Smooth muscle cell (in vitro differentiated cells): ENCODE measurements at regions not wholly inside any gene's neighbourhood (a gene's known extent, or its start where the extent isn't known, plus 50 kb on each side); places are given as distances from the start of the nearest gene placed in this dataset.

Source experiments
- DNase-seq: peaks from one replicate; lab custom pipeline; 2025; ENCODE audit not compliant: unreplicated experiment; lab: John Stamatoyannopoulos, UW
- H2AFZ ChIP-seq: fragments of 200-600 bp; sonication (generic); 2 replicates; pipeline ENCODE4 v1.6.0; 2016; ENCODE audit warnings: antibody characterized with exemption, low read depth, mild to moderate bottlenecking
- H3F3A ChIP-seq: fragments of 200-600 bp; sonication (generic); 2 replicates; pipeline ENCODE4 v1.6.0; 2017; ENCODE audit warnings: antibody characterized with exemption, low read depth
- H3K27ac ChIP-seq: fragments of 200-600 bp; sonication (generic); 2 replicates; pipeline ENCODE4 v1.5.1; 2016; ENCODE audit warnings: low read depth, mild to moderate bottlenecking
- H3K27me3 ChIP-seq: fragments of 200-600 bp; sonication (generic); 2 replicates; pipeline ENCODE4 v1.6.1; 2016; ENCODE audit warnings: low read depth, mild to moderate bottlenecking
- H3K36me3 ChIP-seq: fragments of 200-600 bp; sonication (generic); 2 replicates; pipeline ENCODE4 v1.5.1; 2016; ENCODE audit warnings: low read depth
- H3K4me1 ChIP-seq: fragments of 200-600 bp; sonication (generic); 2 replicates; pipeline ENCODE4 v1.5.1; 2016; ENCODE audit warnings: low read depth
- H3K4me2 ChIP-seq: fragments of 200-600 bp; sonication (generic); 2 replicates; pipeline ENCODE4 v1.6.0; 2016; ENCODE audit warnings: mild to moderate bottlenecking
- H3K4me3 ChIP-seq: fragments of 200-600 bp; sonication (generic); 2 replicates; pipeline ENCODE4 v1.5.1; 2016; ENCODE audit warnings: mild to moderate bottlenecking
- H3K79me2 ChIP-seq: fragments of 200-600 bp; sonication (generic); 2 replicates; pipeline ENCODE4 v1.6.0; 2016; ENCODE audit warnings: low read depth, mild to moderate bottlenecking
- H3K9ac ChIP-seq: fragments of 200-600 bp; sonication (generic); 2 replicates; pipeline ENCODE4 v1.6.0; 2016; ENCODE audit warnings: low read depth
- H3K9me3 ChIP-seq: fragments of 200-600 bp; sonication (generic); replicated peaks from 2 replicates; pipeline ENCODE4 v1.5.1; 2016; ENCODE audit warnings: low read depth
- H4K20me1 ChIP-seq: fragments of 200-600 bp; sonication (generic); 2 replicates; pipeline ENCODE4 v1.6.0; 2016; ENCODE audit warnings: low read depth
- WGBS: methylation state at CpG from one replicate; pipeline ENCODE4 v1.1.7; 2016; ENCODE audit warnings: low lambda C conversion rate; 5-methylcytosine and 5-hydroxymethylcytosine counted together
- TF ChIP-seq, protein P1 (sequence below): fragments of 200-600 bp; sonication (generic); IDR thresholded peaks from 2 replicates; pipeline ENCODE4 v1.5.1; 2017; ENCODE audit warnings: borderline replicate concordance, mild to moderate bottlenecking, antibody characterized with exemption; ENCODE audit not compliant: insufficient read depth, poor library complexity, severe bottlenecking

DNA sequence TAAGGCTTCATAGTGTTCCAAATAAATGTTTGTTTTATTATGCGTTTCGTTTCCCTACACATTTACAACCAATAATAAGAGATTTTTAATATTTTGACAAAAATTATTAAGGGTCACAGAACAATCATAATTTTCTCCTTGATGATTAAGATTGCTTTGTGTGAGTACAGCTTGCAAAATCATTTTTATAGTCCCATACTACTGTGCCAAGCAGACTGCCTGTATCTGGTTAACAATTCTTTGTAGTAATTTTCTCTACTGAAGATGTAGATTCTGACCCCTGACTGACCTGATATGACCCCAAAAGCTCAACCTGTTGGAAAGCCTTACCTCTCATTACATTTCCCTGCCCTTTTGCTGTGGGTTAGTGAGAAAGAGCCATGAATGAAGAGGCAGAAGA, 311.9 kb upstream of the PIK3R1 start:
- no peak overlapping the region for H3K4me2 ChIP-seq
- no peaks in the 10 kb centered on the region for H3K9me3 ChIP-seq
- WGBS: 99% methylated on average over 2 of the region's 2 CpGs

DNA sequence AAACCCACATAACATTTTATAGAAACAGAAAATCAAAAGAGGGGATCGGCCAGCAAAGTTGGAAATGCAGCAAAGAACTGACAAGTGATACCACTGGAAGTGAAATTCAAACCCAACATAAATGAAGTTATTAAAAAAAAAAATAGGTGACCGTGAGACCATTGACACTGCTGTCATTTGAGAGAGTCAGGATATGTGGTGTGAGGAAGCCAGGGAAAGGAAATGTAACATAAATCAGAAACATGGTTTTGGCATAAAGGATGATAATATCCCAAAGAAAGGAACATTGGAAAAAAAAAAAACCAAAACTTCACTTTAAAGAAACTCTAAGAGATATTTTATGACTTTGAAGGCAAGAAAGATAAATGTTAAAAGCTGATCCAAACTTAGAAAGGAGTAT, 312.4 kb upstream of the PIK3R1 start:
- H3F3A ChIP-seq: no peaks in the 10 kb centered on the region
- H2AFZ ChIP-seq: no peak overlapping the region
- TF ChIP-seq, protein P1, sequence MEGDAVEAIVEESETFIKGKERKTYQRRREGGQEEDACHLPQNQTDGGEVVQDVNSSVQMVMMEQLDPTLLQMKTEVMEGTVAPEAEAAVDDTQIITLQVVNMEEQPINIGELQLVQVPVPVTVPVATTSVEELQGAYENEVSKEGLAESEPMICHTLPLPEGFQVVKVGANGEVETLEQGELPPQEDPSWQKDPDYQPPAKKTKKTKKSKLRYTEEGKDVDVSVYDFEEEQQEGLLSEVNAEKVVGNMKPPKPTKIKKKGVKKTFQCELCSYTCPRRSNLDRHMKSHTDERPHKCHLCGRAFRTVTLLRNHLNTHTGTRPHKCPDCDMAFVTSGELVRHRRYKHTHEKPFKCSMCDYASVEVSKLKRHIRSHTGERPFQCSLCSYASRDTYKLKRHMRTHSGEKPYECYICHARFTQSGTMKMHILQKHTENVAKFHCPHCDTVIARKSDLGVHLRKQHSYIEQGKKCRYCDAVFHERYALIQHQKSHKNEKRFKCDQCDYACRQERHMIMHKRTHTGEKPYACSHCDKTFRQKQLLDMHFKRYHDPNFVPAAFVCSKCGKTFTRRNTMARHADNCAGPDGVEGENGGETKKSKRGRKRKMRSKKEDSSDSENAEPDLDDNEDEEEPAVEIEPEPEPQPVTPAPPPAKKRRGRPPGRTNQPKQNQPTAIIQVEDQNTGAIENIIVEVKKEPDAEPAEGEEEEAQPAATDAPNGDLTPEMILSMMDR: no peak
- no peaks in the 10 kb centered on the region for H3K79me2 ChIP-seq
- no peaks in the 10 kb centered on the region for H3K27me3 ChIP-seq
- H3K9ac ChIP-seq: no peak overlapping the region
- H4K20me1 ChIP-seq: no peaks in the 10 kb centered on the region
- no peak overlapping the region for H3K4me3 ChIP-seq
- DNase-seq: no peak
- H3K36me3 ChIP-seq: no peaks in the 10 kb centered on the region
- H3K4me1 ChIP-seq: no peaks in the 10 kb centered on the region
- no peaks in the 10 kb centered on the region for H3K9me3 ChIP-seq
- no peak overlapping the region for H3K4me2 ChIP-seq
- no peak overlapping the region for H3K27ac ChIP-seq
- WGBS: 94% methylated on average over 2 of the region's 2 CpGs

More for the DNA sequence above, 311.9 kb upstream of the PIK3R1 start:
- Histone ChIP-seq H2AFZ (no peak overlapping the region), H4K20me1 (no peaks in the 10 kb centered on the region), H3K27me3 (no peaks in the 10 kb centered on the region), H3K27ac (no peak overlapping the region), H3F3A (no peaks in the 10 kb centered on the region), H3K4me1 (no peaks in the 10 kb centered on the region), H3K9ac (no peak overlapping the region), H3K36me3 (no peaks in the 10 kb centered on the region), H3K4me3 (no peak overlapping the region), H3K79me2 (no peaks in the 10 kb centered on the region)
- no peak for DNase-seq
- TF ChIP-seq, protein P1: no peak

DNA sequence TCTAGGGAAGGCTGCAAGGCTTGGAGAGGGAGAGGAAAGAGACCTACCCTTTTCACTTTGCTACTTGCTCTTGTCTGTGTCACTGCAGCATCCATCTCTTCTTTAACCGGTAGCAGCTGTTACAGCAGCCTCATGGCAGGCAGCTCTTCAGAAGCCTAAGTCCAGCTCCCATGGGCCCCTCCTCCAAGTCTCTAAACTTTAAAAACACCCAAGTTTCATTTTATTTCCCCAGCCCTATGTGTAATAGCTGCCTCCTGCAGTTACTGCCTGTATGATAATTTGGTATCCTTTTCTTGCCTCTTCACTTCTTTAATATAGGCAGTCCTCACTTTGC, 313.1 kb upstream of the PIK3R1 start:
- no peaks in the 10 kb centered on the region for H3K36me3 ChIP-seq
- H4K20me1 ChIP-seq: no peaks in the 10 kb centered on the region
- no peak for DNase-seq
- 92% methylated on average over 1 of the region's 1 CpG for WGBS
- H3K4me3 ChIP-seq: no peak overlapping the region
- no peak overlapping the region for H3K9ac ChIP-seq
- H2AFZ ChIP-seq: no peak overlapping the region
- no peaks in the 10 kb centered on the region for H3K4me1 ChIP-seq
- H3K27ac ChIP-seq: no peak overlapping the region
- H3K4me2 ChIP-seq: no peak overlapping the region
- no peaks in the 10 kb centered on the region for H3K9me3 ChIP-seq
- no peaks in the 10 kb centered on the region for H3K27me3 ChIP-seq
- no peaks in the 10 kb centered on the region for H3K79me2 ChIP-seq
- TF ChIP-seq, protein P1: no peak
- H3F3A ChIP-seq: no peaks in the 10 kb centered on the region

DNA sequence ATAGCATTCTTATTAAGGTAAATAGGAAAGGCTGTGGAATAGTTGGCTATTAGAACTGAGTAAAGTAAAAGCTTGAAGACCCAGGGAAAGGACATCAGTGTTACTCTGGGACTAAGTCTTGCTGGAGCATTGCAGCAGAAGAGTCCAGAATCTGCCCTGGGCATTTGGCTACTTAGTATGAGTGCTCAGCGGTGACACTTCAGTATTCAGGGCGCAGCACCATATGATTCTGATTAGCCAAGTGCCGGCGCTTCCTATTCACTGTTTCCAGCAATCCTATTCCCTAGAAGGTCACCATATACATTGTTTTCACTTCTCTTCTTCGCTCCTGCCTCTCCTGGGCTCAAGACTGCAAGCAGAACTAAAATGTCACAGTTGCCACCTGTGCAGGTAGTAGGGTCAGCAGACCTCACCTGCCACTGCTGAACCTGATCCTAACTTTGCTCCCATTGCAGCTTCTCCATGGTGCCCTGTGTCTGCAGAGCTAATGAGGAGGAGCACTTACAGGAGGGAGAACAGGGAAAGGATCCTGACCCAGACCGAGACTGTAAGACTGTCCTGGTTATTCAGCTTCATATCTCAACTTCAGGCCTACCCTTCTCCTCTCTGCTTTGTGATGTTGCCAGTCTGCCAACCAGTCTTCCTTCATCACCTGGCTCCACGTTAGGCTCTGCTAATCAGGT, 313.6 kb upstream of the PIK3R1 start:
- TF ChIP-seq, protein P1: no peak
- no peaks in the 10 kb centered on the region for H3K4me1 ChIP-seq
- H3F3A ChIP-seq: no peaks in the 10 kb centered on the region
- no peaks in the 10 kb centered on the region for H3K36me3 ChIP-seq
- H3K9ac ChIP-seq: no peak overlapping the region
- H3K27me3 ChIP-seq: no peaks in the 10 kb centered on the region
- H3K79me2 ChIP-seq: no peaks in the 10 kb centered on the region
- H3K4me2 ChIP-seq: no peak overlapping the region
- no peaks in the 10 kb centered on the region for H4K20me1 ChIP-seq
- H3K4me3 ChIP-seq: no peak overlapping the region
- H3K27ac ChIP-seq: no peak overlapping the region
- H2AFZ ChIP-seq: no peak overlapping the region
- WGBS: 84% methylated on average over 7 of the region's 7 CpGs
- no peaks in the 10 kb centered on the region for H3K9me3 ChIP-seq
- DNase-seq: no peak
